GM20431 (cell line): ENCODE measurements at regions not wholly inside any gene's neighbourhood (a gene's known extent, or its start where the extent isn't known, plus 50 kb on each side); places are given as distances from the start of the nearest gene placed in this dataset.

Source experiments
- in situ Hi-C: fragments of 300-500 bp; cut with MseI, MboI; formaldehyde crosslinking; loops from one replicate; pipeline ENCODE4 v1.15.0; 2020; ENCODE audit warnings: low sequenced_read_pairs; ENCODE audit not compliant: unreplicated experiment

- in situ Hi-C loops, result no loop called here
These were observed 78.3 kb downstream of the RAMP3 start for GRCh38 chr7:45235905-45236304.

- in situ Hi-C loops, result no loop called here
These were observed 79.1 kb downstream of the RAMP3 start for GRCh38 chr7:45236666-45237065.

GRCh38 chr7:45237788-45238461, 80.3 kb downstream of the RAMP3 start:
- in situ Hi-C loops, result no loop called here

DNA sequence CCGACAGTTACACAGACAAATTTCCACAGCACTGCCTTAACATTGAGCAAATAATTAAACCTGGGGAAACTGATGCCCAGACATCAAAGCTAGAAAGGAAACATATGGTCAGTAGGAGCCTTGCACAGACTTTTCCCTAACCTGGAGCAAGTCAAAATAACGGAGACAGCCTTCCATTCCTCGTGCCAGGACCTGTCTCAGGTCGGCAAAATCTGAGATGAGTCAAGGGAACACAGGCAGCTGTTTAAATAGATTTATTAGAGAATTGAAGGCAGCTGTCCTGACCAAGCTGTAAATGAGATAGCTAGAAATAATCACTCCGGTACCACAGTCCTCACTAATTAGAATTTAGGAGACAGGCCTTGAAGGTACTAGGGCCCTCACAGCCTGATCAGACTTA, 81.2 kb downstream of the RAMP3 start:
- in situ Hi-C loops, result no loop called here

- in situ Hi-C loops, result no loop called here
These were observed 81.9 kb downstream of the RAMP3 start for GRCh38 chr7:45239486-45239885.

GRCh38 chr7:45240273-45240771, 82.7 kb downstream of the RAMP3 start:
- in situ Hi-C loops, result no loop called here

DNA sequence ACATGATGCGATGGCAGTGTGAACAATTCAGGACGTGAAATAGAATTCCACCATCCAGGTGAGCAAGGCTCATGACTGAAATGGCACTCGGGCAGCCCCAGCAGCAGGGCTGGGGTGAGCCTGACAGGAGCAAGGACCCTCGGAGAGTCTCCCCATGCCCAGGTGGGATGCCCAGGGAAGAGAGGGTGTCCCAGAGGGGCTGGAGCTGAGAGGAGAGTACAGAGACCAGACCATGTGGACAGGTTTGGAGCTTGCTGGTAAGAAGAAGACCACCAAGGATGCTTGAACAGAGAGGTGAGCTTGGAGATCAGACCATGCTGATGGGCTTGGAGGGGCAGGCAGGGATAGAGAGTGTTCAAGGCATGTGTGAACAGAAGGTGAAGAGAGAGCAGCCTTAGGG, 83.3 kb downstream of the RAMP3 start:
- in situ Hi-C loops, result no loop called here

DNA sequence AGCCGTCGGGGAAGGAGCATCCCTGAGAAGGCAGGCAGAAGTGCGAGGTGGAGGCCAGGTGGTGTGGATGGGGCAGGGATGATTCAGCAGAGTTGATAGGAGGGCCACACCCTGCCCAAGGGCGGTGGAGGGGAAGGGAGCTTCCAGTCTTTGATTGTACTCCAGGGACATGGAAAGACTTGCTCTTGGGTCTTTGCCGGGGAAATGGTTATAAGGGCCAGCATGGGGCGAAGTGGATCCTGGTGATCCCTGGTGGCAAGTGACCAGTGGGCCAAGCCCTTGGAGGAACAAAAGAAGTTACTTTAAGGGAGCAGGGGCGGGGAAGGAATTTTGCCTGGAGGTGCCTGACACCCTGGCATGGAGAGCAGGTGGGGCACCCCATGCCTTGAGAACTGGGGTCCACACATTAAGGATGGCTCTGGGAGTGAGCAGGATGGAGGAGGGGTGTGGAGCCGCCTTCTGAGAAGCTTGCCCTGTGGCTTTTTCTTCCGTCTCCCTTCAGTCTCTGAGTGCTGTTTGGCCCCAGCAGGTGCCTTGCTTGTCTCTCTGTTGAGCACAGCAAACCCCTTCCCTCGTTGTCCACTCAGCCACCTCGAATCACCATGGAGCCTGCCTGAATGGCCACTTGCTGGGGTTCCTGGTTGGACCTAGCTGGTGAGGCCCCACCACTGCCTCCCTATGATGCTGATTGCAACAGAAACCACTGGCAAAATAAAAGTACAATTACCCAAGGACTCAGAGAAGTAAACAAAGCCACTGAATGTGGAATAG, 83.9 kb downstream of the RAMP3 start:
- in situ Hi-C loops, result no loop called here

GRCh38 chr7:45242261-45242660, 84.7 kb downstream of the RAMP3 start:
- in situ Hi-C loops, result no loop called here

DNA sequence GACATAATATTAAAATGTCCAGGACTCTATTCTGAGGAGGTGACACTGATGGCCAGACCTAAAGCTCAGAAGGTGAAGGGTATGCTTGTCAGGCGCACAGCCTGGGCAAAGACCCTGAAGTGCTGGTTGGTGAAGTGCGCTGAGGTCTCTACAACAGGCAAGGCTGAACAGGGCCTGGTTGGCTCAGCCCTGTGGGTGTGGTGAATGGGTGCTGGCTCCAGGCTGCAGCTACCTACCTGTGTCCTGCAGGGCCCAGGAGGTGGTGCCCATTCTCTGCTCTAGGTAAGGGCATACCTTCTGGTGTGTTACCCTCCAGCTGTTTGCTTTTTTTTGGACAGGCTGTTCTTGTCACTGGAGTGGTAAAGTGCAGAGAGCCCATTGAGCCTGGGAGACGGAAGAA, 85.1 kb downstream of the RAMP3 start:
- in situ Hi-C loops, result no loop called here

- in situ Hi-C loops, result no loop called here
These were observed 87.4 kb downstream of the RAMP3 start for GRCh38 chr7:45244981-45245380.

DNA sequence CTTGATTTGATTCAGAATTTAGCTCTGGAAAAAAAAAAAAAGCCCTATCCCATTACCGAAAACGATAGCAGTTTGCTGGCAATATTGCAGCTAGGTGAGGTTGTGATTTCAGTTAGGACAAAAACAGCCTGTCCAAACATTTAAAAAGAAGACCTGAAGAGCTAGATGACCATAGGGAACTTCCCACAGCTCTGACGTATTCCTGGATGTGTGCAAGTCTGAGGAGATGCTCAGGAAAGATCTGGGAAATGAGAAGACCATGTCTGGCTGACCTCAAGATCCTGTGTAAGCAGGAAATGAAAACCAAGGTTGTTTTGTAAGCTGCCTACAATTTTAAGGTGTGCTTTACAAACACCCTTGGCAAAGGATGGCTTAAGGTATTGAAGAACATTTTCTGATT, 88.7 kb downstream of the RAMP3 start:
- in situ Hi-C loops, result no loop called here

DNA sequence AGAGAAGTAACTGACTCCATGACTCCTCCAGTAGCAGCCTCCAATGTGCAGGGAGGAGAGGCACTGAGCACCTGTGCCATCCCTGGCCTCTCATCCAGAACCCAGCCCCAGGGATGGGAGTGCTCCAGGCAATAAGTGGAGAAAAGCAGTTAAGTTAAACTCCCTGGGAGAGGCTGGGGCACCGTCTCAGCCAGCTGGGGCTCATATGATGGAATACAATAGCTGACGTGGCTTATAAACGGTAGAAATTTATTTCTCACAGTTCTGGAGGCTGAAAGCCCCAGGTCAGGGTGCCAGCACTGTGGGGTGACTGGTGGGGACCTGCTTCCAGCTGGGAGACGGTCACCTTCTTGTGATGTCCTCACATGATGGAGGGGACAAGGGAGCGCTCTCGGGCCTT, 94.7 kb downstream of the RAMP3 start:
- in situ Hi-C loops, result no loop called here

DNA sequence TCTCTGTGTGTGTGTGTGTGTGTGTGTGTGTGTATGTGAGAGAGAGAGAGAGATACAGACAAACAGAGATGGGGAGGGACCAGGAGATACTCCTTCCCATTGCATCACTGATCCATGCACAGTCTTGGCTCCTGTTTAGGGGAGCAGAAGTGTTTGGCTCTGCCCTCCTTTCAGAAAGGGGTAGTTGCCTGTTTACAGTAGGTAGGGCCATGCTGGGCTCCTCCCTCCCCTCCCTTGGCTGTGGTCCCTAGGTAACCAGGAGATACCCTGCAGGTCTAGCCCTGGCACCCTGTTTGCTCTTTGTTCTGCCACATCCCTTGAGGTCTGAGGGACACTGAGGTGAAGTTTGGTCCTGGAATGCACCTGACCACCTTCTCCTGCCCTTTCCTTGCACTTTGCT, 95.3 kb downstream of the RAMP3 start:
- in situ Hi-C loops, result no loop called here

DNA sequence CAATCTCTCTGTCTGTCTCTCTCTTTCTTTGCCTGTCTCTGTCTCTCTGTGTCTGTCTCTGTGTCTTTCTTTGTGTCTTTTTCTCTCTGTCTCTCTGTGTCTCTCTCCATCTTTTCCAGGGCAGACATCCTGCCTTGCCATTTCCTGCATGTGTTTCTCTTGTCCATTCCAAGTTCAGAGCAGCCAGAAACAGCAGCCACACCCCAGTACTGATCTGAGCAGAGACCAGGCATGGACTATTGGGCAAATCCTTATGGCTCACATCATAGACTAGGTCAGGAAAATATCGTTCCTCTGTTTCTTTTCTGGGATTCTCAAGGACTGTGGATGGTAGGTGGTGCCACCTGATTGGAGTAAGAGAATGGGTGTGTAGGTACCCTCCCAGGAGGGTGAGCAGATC, 95.8 kb downstream of the RAMP3 start:
- in situ Hi-C loops, result no loop called here

- in situ Hi-C loops, result no loop called here
These were observed 97.6 kb downstream of the RAMP3 start for GRCh38 chr7:45255187-45255586.

DNA sequence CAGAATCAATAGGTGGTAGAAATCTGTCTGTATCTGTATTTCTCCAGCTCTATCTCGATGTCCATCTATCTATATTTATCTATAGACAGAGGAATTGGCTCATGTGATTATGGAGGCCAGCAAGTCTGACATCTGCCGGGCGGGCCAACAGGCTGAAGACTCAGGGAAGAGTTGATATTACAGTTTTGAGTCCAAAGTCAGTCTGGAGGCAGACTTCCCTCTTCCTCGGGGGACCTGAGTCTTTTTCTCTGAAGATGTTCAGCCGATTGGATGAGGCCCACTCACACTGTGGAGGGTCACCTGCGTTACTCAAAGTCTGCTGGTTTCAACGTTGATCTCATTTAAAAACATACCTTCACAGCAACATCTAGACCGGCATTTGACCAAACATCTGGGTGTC, 98.7 kb downstream of the RAMP3 start:
- in situ Hi-C loops, result no loop called here

- in situ Hi-C loops, result no loop called here
These were observed 99.2 kb downstream of the RAMP3 start for GRCh38 chr7:45256775-45257174.

- in situ Hi-C loops, result no loop called here
These were observed 99.7 kb downstream of the RAMP3 start for GRCh38 chr7:45257284-45257683.

DNA sequence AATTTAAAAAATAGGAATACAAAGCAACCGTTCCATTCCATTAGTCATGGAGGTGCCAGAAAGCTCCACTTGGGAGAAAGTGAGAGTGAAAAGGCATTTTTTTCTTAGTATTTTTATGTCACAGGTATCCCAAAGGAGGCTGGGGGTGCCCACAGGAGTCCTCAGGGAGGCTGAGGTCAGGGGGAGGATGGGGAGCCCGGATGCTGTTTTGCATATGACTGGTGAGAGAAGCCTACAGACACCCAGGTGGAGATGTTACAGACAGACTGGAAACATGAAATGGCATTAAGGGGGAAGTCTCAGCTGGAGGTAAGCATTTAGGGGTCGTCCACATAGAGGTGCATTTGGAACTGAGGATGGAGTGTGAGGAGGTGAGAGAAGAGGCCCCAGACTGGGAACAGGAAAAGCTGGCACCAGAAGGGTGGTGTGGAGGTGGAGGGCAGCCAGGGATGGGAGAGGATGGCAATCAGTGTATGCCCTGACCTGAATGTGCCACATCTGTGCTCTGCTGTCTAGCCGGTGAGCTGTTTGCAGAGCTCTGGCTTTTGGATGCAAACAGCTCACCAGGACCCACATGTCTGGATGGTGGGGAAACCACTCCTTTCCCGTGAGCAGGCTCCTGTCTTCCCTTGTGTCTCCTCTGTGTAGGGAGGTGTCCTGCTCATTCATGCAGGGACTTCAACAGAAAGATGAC, 101.1 kb downstream of the RAMP3 start:
- in situ Hi-C loops, result no loop called here

GRCh38 chr7:45259227-45259596, 101.6 kb downstream of the RAMP3 start:
- in situ Hi-C loops, result no loop called here
